GM23338 (cell line): ENCODE measurements at regions not wholly inside any gene's neighbourhood (a gene's known extent, or its start where the extent isn't known, plus 50 kb on each side); places are given as distances from the start of the nearest gene placed in this dataset.

Source experiments
- ATAC-seq: fragments of 200-7000 bp; cut with Tn5 transposase; 3 replicates; pipeline ENCODE4 v1.9.1; 2020
- DNase-seq: peaks from one replicate; pipeline ENCODE4 v3.0.0-alpha.2; 2015; ENCODE audit warnings: low spot score
- H2AFZ ChIP-seq: fragments of 200-600 bp; sonication (generic); 2 replicates; pipeline ENCODE4 v1.8.0; 2016; ENCODE audit warnings: antibody characterized with exemption, mild to moderate bottlenecking, moderate library complexity
- H3F3A ChIP-seq: fragments of 200-600 bp; sonication (generic); replicated peaks from 2 replicates; pipeline ENCODE4 v1.8.0; 2017; ENCODE audit warnings: antibody characterized with exemption, mixed run types, low read depth
- H3K27ac ChIP-seq: fragments of 200-600 bp; sonication (generic); 2 replicates; pipeline ENCODE4 v1.6.1; 2016; ENCODE audit warnings: low read depth
- H3K27me3 ChIP-seq: fragments of 200-600 bp; sonication (generic); 2 replicates; pipeline ENCODE4 v1.8.0; 2016; ENCODE audit warnings: mild to moderate bottlenecking, mixed run types, moderate library complexity; ENCODE audit not compliant: insufficient read depth
- H3K36me3 ChIP-seq: fragments of 200-600 bp; sonication (generic); 2 replicates; pipeline ENCODE4 v1.8.0; 2016; ENCODE audit warnings: mild to moderate bottlenecking; ENCODE audit not compliant: insufficient read depth
- H3K4me1 ChIP-seq: fragments of 200-600 bp; sonication (generic); 2 replicates; pipeline ENCODE4 v1.8.0; 2016; ENCODE audit warnings: mild to moderate bottlenecking, moderate library complexity; ENCODE audit not compliant: insufficient read depth
- H3K4me2 ChIP-seq: fragments of 200-600 bp; sonication (generic); 2 replicates; pipeline ENCODE4 v1.7.1; 2017; ENCODE audit warnings: mixed run types
- H3K4me3 ChIP-seq: fragments of 200-600 bp; sonication (generic); 2 replicates; pipeline ENCODE4 v1.6.1; 2016; ENCODE audit warnings: mixed run types
- H3K79me2 ChIP-seq: fragments of 200-600 bp; sonication (generic); replicated peaks from 2 replicates; pipeline ENCODE4 v1.8.0; 2017; ENCODE audit warnings: mild to moderate bottlenecking; ENCODE audit not compliant: insufficient read depth
- H3K9me2 ChIP-seq: fragments of 200-600 bp; sonication (generic); 2 replicates; pipeline ENCODE4 v1.8.0; 2017; ENCODE audit not compliant: insufficient read depth
- H4K20me1 ChIP-seq: fragments of 200-600 bp; sonication (generic); replicated peaks from 2 replicates; pipeline ENCODE4 v1.8.0; 2017; ENCODE audit warnings: mild to moderate bottlenecking; ENCODE audit not compliant: insufficient read depth
- H3K27ac Mint-ChIP-seq: 2 replicates; pipeline ENCODE4 v1.8.0; 2020; ENCODE audit warnings: inconsistent platforms, mild to moderate bottlenecking, moderate library complexity, mixed read lengths
- H3K27me3 Mint-ChIP-seq: 3 replicates; pipeline ENCODE4 v1.8.0; 2022; ENCODE audit warnings: low read depth, mild to moderate bottlenecking, moderate library complexity, mixed read lengths, inconsistent platforms; ENCODE audit not compliant: insufficient read depth, poor library complexity
- H3K36me3 Mint-ChIP-seq: 3 replicates; pipeline ENCODE4 v1.8.0; 2021; ENCODE audit warnings: low read depth, mild to moderate bottlenecking, inconsistent platforms, moderate library complexity, mixed read lengths
- H3K4me1 Mint-ChIP-seq: 3 replicates; pipeline ENCODE4 v1.8.0; 2020; ENCODE audit warnings: mild to moderate bottlenecking, inconsistent platforms, mixed read lengths
- H3K4me3 Mint-ChIP-seq: 3 replicates; pipeline ENCODE4 v1.8.0; 2021; ENCODE audit warnings: moderate library complexity, mild to moderate bottlenecking, inconsistent platforms, mixed read lengths
- H3K9me3 Mint-ChIP-seq: 3 replicates; pipeline ENCODE4 v1.8.0; 2020; ENCODE audit warnings: moderate library complexity, mild to moderate bottlenecking, inconsistent platforms, mixed read lengths
- CREB1 ChIP-seq: fragments of 250-450 bp; sonication (Bioruptor Pico); IDR thresholded peaks from 2 replicates; pipeline ENCODE4 v1.5.0; 2020; ENCODE audit warnings: low read depth, mild to moderate bottlenecking, moderate library complexity
- ETS1 ChIP-seq: IDR thresholded peaks from 2 replicates; pipeline ENCODE4 v1.6.1; 2016; ENCODE audit warnings: antibody characterized with exemption
- EZH2 ChIP-seq: fragments of 200-600 bp; sonication (generic); IDR thresholded peaks from one replicate; pipeline ENCODE4 v1.8.0; 2017; ENCODE audit warnings: antibody characterized with exemption, mild to moderate bottlenecking, low read depth; ENCODE audit not compliant: unreplicated experiment
- EZH2phosphoT487 ChIP-seq: fragments of 200-600 bp; sonication (generic); IDR thresholded peaks from one replicate; pipeline ENCODE4 v1.8.1; 2018; ENCODE audit warnings: antibody characterized with exemption; ENCODE audit not compliant: unreplicated experiment
- JUNB ChIP-seq: IDR thresholded peaks from one replicate; pipeline ENCODE4 v1.6.1; 2016; ENCODE audit warnings: antibody characterized with exemption; ENCODE audit not compliant: unreplicated experiment
- NANOG ChIP-seq: IDR thresholded peaks from 2 replicates; pipeline ENCODE4 v1.6.1; 2016; ENCODE audit warnings: antibody characterized with exemption, borderline replicate concordance
- POLR2AphosphoS5 ChIP-seq: IDR thresholded peaks from 2 replicates; pipeline ENCODE4 v1.6.1; 2016; ENCODE audit warnings: antibody characterized with exemption, low read depth
- REST ChIP-seq: IDR thresholded peaks from one replicate; pipeline ENCODE4 v1.6.1; 2018; ENCODE audit warnings: antibody characterized with exemption; ENCODE audit not compliant: unreplicated experiment
- STAT1 ChIP-seq: IDR thresholded peaks from one replicate; pipeline ENCODE4 v1.6.1; 2016; ENCODE audit warnings: antibody characterized with exemption; ENCODE audit not compliant: unreplicated experiment
- ZNF114 ChIP-seq: fragments of 250-450 bp; sonication (Bioruptor Pico); IDR thresholded peaks from 2 replicates; pipeline ENCODE4 v1.5.0; 2020; ENCODE audit warnings: mild to moderate bottlenecking, moderate library complexity
- ZNF331 ChIP-seq: fragments of 250-450 bp; sonication (Bioruptor Pico); IDR thresholded peaks from 2 replicates; pipeline ENCODE4 v1.5.0; 2020; ENCODE audit warnings: low read depth, mild to moderate bottlenecking, moderate library complexity
- ZNF462 ChIP-seq: fragments of 250-450 bp; sonication (Bioruptor Pico); IDR thresholded peaks from 2 replicates; pipeline ENCODE4 v1.5.0; 2020; ENCODE audit warnings: mild to moderate bottlenecking, moderate library complexity
- TF ChIP-seq, protein P1 (sequence below), 2 experiments: fragments of 200-600 bp in 1 of 2; sonication (generic) in 1 of 2; conservative IDR thresholded peaks; 2 replicates each; pipeline versions ENCODE4 v1.5.1 to v1.6.1; 2016 to 2017; ENCODE audit warnings: antibody characterized with exemption in 2 of 2, low read depth in 2 of 2, mild to moderate bottlenecking in 2 of 2, moderate library complexity in 1 of 2

- no peaks in the 10 kb centered on the region for H3K79me2 ChIP-seq
- H3K4me2 ChIP-seq: no peak overlapping the region
- no peaks in the 10 kb centered on the region for H3K27me3 ChIP-seq
- no peak overlapping the region for H3K4me3 ChIP-seq
- no peak overlapping the region for H3K27ac ChIP-seq
- no peaks in the 10 kb centered on the region for H3F3A ChIP-seq
- H3K4me1 ChIP-seq: no peaks in the 10 kb centered on the region
- Mint-ChIP-seq H3K4me3 (no peak overlapping the region), H3K36me3 (no peaks in the 10 kb centered on the region), H3K9me3 (no peaks in the 10 kb centered on the region), H3K27ac (no peak overlapping the region), H3K4me1 (peaks cover 8% of the 10 kb centered on the region), H3K27me3 (peaks cover 5% of the 10 kb centered on the region)
- no peaks in the 10 kb centered on the region for H3K36me3 ChIP-seq
- ATAC-seq (no peak), DNase-seq (no peak)
- H2AFZ ChIP-seq: no peak overlapping the region
- H3K9me2 ChIP-seq: peaks cover 6% of the 10 kb centered on the region
- TF ChIP-seq STAT1 (no peak), JUNB (no peak), EZH2 (no peak), CREB1 (CRISPR knock-in tag) (no peak), ZNF462 (CRISPR knock-in tag) (no peak), NANOG (no peak), ZNF114 (CRISPR knock-in tag) (no peak), POLR2AphosphoS5 (no peak), ZNF331 (CRISPR knock-in tag) (no peak), EZH2phosphoT487 (no peak), ETS1 (no peak), REST (no peak)
- TF ChIP-seq, protein P1, sequence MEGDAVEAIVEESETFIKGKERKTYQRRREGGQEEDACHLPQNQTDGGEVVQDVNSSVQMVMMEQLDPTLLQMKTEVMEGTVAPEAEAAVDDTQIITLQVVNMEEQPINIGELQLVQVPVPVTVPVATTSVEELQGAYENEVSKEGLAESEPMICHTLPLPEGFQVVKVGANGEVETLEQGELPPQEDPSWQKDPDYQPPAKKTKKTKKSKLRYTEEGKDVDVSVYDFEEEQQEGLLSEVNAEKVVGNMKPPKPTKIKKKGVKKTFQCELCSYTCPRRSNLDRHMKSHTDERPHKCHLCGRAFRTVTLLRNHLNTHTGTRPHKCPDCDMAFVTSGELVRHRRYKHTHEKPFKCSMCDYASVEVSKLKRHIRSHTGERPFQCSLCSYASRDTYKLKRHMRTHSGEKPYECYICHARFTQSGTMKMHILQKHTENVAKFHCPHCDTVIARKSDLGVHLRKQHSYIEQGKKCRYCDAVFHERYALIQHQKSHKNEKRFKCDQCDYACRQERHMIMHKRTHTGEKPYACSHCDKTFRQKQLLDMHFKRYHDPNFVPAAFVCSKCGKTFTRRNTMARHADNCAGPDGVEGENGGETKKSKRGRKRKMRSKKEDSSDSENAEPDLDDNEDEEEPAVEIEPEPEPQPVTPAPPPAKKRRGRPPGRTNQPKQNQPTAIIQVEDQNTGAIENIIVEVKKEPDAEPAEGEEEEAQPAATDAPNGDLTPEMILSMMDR (conservative IDR thresholded peaks at IDR 0.05; ENCODE audit: low read depth in 2 of 2): no peak
- no peaks in the 10 kb centered on the region for H4K20me1 ChIP-seq
Observed at GRCh38 chr1:212495766-212496494, 63.2 kb downstream of the NENF start.
